COLO668 (cell line): ENCODE measurements at regions not wholly inside any gene's neighbourhood (a gene's known extent, or its start where the extent isn't known, plus 50 kb on each side); places are given as distances from the start of the nearest gene placed in this dataset.

Experiments used
- DNase-seq: peaks from one replicate; lab custom pipeline; 2025; ENCODE audit not compliant: unreplicated experiment; lab: John Stamatoyannopoulos, UW

DNA sequence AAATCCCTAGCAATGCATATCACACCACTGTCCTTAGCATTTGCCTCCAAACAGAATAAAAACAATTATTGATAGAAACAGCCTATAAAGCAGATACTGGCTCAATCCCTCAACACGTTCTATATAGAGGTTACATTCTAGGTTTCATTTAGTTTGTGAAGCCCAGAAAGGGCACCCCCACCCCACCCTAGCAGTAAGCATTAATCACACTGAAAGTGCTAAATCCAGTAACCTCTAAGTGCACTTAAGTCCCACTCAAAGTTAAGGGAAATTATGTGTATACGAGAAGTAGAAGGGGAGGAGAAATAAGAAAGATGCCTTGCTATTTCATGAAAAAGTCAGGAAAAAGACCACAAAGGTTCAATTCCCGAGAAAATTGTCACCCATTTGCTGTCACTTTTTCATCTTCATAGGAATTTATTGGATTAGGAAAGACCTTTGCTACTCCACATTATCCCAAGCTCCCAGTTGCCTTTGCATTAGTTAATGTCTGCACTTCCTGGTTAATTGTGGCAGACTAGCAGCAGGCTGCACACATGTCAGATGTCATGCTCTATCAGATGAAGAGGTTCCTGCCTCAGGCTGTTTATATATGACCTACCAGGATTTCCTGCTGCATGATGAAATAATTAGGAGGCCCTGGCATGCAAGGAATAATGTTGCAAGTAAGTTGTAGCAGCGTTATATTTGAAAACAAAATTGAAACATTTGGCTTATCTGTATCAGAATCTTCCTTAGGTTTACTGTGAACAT is 54.5 kb upstream of the LHX8 start:
- peak; percentile 54 for DNase-seq

DNA sequence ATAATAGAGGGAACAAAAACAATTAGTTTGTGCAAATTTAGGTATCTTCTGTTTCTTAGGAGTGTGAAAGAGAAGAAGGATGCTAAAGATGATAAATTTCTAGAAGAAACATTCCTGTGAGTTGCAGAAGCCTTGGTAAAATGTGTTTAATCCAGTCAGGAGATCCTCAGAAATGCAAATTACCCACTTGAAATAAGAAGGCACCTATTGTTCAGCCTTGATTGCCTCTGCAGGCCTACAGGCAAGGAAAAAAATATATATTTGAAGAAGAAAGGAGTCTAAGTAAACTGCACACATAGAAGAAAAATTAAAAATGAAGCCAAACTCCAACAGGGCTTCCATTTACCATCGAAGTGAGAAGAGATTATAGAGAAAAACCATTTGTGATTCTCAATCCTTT is 51.0 kb upstream of the LHX8 start:
- no peak for DNase-seq

DNA sequence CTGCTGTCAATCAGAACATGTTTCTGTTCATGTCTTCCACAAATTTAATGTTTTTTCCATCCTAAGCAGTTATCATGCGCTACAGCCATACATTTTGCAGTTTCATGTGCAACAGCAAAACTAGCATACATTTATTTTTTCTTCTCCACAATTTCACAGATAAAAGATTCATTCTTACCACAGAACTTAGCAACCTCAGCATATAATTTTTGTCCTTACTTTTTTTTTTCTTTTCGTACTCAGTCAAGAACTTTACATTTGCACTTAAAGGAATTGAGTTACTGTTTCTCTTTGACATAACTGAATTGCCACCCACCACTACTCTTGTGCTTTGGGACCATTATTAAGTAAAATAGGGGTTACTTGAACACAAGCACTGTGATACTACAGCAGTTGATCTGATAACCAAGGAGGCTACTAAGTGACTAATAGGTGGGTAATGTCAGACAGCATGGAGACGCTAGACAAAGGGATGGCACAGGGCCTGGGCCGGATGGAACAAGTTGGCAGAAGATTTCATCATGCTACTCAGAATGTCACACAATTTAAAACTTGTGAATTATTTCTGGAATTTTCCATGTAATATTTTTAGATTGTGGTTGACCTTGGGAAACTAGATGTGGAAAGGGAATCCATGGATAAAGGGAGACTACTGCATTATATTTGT is 50.2 kb upstream of the LHX8 start:
- DNase-seq = no peak
